ENCODE measurements at regions not wholly inside any gene's neighbourhood (a gene's known extent, or its start where the extent isn't known, plus 50 kb on each side); places are given as distances from the start of the nearest gene placed in this dataset.

DNA sequence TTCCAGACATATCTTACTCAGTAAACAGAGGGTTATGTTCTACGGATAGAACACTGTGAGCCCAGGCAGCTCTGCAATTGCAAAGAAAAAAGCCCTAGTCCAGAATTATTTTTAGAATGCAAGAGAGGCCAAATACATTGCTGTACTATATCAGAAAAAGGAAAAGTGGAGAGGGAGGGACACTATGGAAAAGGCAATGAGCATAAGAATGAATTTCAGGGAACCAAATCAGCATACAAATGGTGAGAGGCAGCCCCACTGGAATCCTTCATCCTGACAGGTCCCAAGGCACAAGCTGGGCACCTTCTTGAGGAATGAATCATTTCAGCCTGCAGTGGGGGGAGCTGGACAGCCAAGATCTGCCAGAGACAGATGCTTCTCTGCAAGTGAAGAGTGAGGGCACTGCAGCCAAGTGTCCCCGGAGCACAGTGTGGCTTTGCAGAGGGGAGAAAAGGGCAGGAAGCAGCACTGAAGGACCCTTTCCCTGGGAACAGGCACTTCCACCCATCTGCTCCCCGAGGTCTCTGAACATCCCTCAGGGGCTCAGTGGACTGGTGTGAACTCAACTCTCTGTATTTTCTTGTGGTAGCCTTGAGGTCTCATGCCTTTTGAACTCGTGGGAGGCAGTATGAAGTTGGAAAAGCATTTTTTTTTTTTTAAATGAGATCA is 115.6 kb downstream of the XCL2 start:
- in situ Hi-C loops (cut with HindIII; ENCODE audit: low pct_unique_long_range_greater_than_20kb, low sequenced_read_pairs) = no loop called here
- DNase-seq (ENCODE audit: low read depth in 1 of 2, low spot score in 1 of 2) = no peak
- TF ChIP-seq JUND (IDR thresholded peaks at IDR 0.05; ENCODE audit: low read depth) = no peak

DNA sequence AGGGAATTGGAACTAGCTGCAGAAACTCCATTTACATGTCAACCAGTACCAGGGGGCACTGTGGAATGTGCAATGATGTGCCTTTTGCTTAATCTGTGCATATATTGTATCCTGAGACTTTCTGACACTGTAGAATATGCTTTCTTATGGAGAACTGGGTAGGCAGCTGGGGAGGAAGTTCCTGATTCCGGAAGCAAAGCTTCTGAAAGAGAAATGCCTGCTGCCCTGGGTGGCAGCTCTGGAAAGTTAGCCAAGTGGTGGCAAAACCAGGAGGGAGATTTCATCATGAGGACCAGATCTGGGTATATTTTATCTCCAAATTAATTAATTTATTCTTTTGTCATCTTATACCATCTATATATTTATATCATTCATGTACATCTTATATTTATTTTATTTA is 116.7 kb downstream of the XCL2 start:
- DNase-seq (ENCODE audit: low read depth in 1 of 2, low spot score in 1 of 2) = no peak
- in situ Hi-C loops (cut with HindIII; ENCODE audit: low pct_unique_long_range_greater_than_20kb, low sequenced_read_pairs) = no loop called here
- TF ChIP-seq JUND (IDR thresholded peaks at IDR 0.05; ENCODE audit: low read depth) = no peak

DNA sequence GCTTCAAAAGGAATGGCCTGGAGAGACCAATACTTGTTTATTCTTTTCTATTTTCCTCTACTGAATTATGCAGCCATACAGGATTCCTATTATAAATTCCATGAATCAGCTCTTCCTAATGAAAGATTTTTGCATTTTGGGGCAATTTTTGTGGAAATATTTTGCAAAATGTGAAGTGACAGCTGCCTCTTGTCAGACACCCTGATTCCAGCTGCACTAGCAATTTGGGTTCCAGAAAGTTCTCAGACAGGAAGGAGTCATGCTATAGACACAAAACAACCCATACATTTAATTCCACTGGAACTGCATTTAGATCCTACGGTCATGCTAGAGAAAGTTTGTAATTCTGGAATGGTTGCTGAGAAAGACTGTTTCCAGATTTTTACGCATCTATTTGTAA is 119.5 kb downstream of the XCL2 start:
- TF ChIP-seq JUND (IDR thresholded peaks at IDR 0.05; ENCODE audit: low read depth) = no peak
- in situ Hi-C loops (cut with HindIII; ENCODE audit: low pct_unique_long_range_greater_than_20kb, low sequenced_read_pairs) = no loop called here
- no peak for DNase-seq (ENCODE audit: low read depth in 1 of 2, low spot score in 1 of 2)

DNA sequence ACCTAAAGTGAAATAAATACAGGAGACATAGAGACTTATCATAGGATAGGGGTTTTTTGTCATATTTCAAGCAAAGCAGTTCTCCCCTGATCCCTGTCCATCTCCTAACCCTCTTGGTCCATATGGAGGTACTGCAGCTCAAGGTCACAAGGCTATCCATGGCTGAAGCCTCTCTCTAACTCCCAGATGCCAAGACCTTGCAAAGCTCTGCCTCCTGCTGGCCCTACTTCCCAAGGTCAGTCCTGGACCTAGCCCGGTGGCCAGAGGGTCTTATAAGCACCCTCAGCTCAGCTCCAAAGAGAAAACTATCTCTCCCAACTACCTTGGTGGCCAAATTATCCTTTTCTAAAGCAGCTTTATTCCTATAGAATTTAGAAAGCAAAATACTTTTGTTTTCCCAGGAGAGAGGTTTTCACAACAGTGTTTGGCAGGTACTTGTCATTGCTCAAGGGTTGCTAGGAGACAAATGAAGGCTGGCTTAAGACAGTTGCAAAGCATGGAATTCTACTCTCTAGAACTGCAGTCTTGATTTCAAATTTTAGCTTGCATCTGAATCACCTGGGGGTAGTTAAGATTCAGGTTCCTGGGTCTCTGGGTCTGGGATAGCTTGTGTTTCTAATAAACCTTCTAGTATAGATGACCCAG is 121.5 kb downstream of the XCL2 start:
- no peak for TF ChIP-seq JUND (IDR thresholded peaks at IDR 0.05; ENCODE audit: low read depth)
- in situ Hi-C loops (cut with HindIII; ENCODE audit: low pct_unique_long_range_greater_than_20kb, low sequenced_read_pairs) = no loop called here
- DNase-seq (ENCODE audit: low read depth in 1 of 2, low spot score in 1 of 2) = no peak

DNA sequence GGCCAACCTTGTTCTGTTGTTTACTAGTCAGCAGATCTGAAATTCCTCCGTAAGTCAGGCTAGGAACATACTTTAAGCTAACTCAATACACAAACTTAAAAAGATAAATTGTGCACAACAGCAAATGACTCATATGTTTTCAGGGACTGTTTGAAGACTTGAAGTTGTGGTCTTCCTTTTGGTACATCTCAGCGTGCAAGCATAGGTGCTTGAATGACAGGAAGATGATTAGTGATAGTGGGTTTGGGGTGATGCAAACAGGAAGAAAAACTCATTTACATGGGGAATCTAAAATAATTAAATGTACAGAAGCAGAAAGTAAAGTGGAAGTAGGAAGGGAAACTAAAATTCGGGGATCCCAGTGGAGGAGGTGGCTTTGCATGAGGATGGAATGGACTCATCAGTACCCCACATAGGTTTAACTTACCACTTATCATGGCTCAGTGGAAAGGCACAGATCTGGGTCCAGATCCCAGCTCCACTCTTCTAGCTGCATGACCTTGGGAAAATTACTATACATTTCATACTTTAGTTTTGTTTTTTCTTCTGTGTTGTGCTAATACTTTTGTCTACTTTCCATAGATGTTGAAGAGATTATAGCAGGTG is 122.3 kb downstream of the XCL2 start:
- in situ Hi-C loops (cut with HindIII; ENCODE audit: low pct_unique_long_range_greater_than_20kb, low sequenced_read_pairs) = no loop called here
- TF ChIP-seq JUND (IDR thresholded peaks at IDR 0.05; ENCODE audit: low read depth) = no peak
- DNase-seq (ENCODE audit: low read depth in 1 of 2, low spot score in 1 of 2) = no peak

DNA sequence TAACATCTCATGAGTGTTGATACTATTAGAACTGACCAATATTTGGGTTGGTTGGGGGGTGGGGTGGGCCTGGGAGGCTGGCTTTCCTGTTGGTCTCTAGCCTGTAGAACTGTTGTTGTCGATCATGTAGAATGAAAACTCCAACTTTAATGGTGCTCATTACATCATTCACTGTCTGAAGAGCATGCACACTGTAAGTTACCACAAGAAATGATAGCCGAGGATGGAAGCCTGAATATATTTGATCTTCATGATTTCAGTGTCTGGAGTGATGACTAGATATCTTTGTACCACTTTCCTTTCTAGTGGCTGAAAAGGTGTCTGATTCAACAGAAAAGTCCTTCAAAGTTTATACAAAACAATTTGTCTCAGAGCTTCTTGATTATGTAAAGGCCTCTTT is 123.6 kb downstream of the XCL2 start:
- no peak for DNase-seq (ENCODE audit: low read depth in 1 of 2, low spot score in 1 of 2)
- no peak for TF ChIP-seq JUND (IDR thresholded peaks at IDR 0.05; ENCODE audit: low read depth)
- in situ Hi-C loops (cut with HindIII; ENCODE audit: low pct_unique_long_range_greater_than_20kb, low sequenced_read_pairs) = no loop called here

DNA sequence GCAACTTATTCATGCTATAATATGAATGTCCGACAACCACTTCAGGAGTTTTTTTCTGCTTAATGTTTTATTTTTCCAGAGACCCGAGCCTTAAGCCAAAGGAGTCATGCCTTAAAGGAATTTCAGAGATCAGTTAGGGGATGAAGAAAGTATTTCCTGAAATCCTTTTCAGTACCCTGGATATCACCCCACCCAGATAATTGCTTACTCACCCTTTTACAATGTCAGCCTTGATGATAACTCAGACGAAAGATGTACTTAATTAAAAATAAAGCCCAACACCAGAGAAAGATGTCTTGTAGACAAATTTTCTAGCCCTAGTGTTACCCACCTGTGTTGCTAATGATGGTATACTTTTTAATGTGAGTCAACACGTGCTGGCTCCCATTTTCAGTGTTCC is 124.1 kb downstream of the XCL2 start:
- TF ChIP-seq JUND (IDR thresholded peaks at IDR 0.05; ENCODE audit: low read depth) = no peak
- in situ Hi-C loops (cut with HindIII; ENCODE audit: low pct_unique_long_range_greater_than_20kb, low sequenced_read_pairs) = no loop called here

DNA sequence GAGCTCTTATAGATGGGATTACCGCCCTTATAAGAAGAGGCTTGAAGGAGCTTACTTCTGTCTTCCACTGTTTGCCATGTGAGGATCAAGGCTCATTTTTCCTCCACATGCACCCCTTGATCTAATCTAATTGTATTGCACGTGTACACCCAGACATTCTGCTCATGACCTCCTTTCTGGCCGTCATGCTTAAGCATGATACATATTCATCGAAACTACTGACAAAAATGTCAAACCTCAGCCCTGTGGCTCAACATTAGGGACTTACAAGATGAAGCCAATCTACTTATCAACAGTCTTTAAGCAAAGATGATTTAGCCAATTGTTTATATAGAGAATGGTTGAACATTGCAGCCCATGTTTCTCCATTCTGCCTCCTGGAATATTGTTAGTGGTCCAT is 127.6 kb downstream of the XCL2 start:
- DNase-seq (ENCODE audit: low read depth in 1 of 2, low spot score in 1 of 2) = no peak
- in situ Hi-C loops (cut with HindIII; ENCODE audit: low pct_unique_long_range_greater_than_20kb, low sequenced_read_pairs) = no loop called here
- no peak for TF ChIP-seq JUND (IDR thresholded peaks at IDR 0.05; ENCODE audit: low read depth)

More for the DNA sequence above, 124.1 kb downstream of the XCL2 start:
- DNase-seq (ENCODE audit: low read depth in 1 of 2, low spot score in 1 of 2) = no peak

DNA sequence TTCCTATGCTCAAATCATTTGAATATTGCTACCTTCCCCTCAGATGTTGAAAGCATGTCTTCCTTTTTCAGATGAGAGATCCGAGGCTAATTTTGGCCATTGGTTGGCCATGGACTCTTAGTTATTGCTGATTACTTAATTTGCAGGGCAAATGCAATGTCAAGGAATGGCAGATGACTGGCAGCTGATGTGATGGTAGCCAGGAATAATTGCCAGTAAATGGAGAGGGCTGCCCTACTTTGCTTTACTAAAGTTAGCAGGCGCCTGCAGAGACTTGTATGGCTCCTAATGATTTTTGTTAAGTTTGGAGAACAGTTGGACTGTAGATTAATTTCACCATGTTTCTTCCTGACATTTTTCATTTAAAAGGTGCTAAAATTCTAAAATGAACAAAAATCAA is 128.9 kb downstream of the XCL2 start:
- in situ Hi-C loops (cut with HindIII; ENCODE audit: low pct_unique_long_range_greater_than_20kb, low sequenced_read_pairs) = no loop called here
- DNase-seq (ENCODE audit: low read depth in 1 of 2, low spot score in 1 of 2) = no peak
- no peak for TF ChIP-seq JUND (IDR thresholded peaks at IDR 0.05; ENCODE audit: low read depth)

DNA sequence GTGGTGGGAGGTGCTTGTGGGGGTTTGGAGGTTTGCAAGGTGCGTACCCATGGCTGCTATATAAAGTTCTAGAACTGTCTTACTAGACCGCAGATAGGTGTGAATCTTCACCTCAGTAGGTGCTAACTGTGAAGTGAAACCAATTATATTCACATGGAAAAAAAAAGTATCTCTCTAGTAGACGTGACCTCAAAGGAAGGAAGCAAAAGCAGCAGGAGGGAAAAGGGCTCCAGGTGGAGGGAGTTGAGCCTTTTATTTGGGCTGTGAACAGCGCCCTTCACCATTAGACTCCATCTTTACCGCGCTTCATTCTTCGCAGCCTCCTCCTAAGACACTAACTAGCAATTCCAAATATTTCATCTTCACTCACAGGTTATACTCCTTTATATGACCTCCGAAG is 129.8 kb downstream of the TBX19 start:
- in situ Hi-C loops (cut with HindIII; ENCODE audit: low pct_unique_long_range_greater_than_20kb, low sequenced_read_pairs) = no loop called here
- TF ChIP-seq JUND (IDR thresholded peaks at IDR 0.05; ENCODE audit: low read depth) = no peak
- no peak for DNase-seq (ENCODE audit: low read depth in 1 of 2, low spot score in 1 of 2)

DNA sequence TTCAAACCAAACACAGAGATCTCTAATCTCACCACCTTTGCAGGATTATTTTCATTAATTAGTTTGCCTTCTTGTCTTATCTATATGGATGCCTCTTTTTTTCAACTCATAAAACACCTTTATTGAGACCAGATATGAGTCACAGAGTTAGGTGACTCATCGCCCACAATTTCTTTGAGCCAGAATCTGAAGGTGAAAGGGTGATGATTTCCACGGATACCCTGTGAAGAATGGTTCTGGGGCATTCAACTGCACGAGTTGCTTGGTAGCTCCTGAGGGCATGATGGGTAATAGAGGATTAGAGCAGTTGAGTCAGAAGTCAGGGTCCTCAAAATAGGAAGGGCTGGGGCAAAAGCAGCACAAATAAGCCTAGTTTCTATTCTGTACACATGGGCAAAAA is 128.2 kb downstream of the TBX19 start:
- no peak for TF ChIP-seq JUND (IDR thresholded peaks at IDR 0.05; ENCODE audit: low read depth)
- in situ Hi-C loops (cut with HindIII; ENCODE audit: low pct_unique_long_range_greater_than_20kb, low sequenced_read_pairs) = no loop called here

DNA sequence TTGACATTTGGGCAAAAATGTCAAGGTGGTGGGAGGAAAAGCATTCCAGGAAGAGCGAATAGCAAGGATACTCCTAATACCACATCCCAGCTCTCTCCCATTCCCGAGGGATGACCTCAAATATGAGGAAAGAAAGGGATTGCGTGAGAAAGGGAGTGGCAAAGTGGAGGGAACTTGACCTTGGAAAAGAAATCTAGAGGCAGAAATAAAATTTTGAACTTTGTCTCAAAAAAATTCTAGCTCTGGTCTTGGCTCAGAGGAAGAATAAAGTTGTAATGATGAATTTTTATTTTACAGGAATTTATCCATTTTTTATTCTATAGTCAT is 127.8 kb downstream of the TBX19 start:
- in situ Hi-C loops (cut with HindIII; ENCODE audit: low pct_unique_long_range_greater_than_20kb, low sequenced_read_pairs) = no loop called here
- DNase-seq (ENCODE audit: low read depth in 1 of 2, low spot score in 1 of 2) = no peak
- TF ChIP-seq JUND (IDR thresholded peaks at IDR 0.05; ENCODE audit: low read depth) = no peak

More for the DNA sequence above, 128.2 kb downstream of the TBX19 start:
- no peak for DNase-seq (ENCODE audit: low read depth in 1 of 2, low spot score in 1 of 2)

DNA sequence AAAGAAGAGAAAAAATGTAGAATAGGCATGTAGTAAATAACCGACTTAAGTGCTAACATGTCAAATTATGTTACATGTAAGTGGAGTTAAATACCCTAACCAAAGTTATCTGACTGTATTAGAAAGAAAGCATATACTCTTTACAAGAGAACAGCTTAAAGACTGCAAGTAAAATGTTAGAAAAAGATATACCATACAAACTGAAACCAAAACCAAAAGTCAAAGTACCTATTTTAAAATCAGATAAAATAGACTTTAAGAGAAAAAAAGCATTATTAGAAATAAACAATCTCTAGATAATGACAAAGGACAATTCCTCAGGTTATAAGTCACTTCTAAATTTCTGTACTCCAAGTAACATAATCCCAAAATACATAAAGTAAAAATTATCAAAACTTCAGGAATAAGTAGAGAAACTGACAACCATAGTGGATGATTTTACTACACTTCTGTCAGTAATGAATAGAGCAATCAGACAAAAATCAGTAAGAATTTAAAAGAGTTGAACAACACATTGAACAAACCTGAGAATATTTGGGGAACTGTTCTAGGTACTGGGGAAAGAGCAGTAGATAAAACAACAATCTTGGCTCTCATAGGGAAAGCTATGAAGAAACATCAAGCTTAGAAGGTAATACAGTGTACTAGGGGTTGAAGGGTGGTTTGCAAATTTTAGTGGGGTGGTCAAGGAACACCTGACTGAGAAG is 127.3 kb downstream of the TBX19 start:
- DNase-seq (ENCODE audit: low read depth in 1 of 2, low spot score in 1 of 2) = no peak
- TF ChIP-seq JUND (IDR thresholded peaks at IDR 0.05; ENCODE audit: low read depth) = no peak
- in situ Hi-C loops (cut with HindIII; ENCODE audit: low pct_unique_long_range_greater_than_20kb, low sequenced_read_pairs) = no loop called here
